Mesodermal cell (in vitro differentiated cells): ENCODE measurements at regions not wholly inside any gene's neighbourhood (a gene's known extent, or its start where the extent isn't known, plus 50 kb on each side); places are given as distances from the start of the nearest gene placed in this dataset.

Source experiments
- H3K27ac ChIP-seq: 2 replicates; pipeline ENCODE4 v1.7.0; 2013; ENCODE audit warnings: mild to moderate bottlenecking, low read depth, low read length, moderate library complexity; ENCODE audit not compliant: severe bottlenecking
- H3K36me3 ChIP-seq: 2 replicates; pipeline ENCODE4 v1.7.1; 2013; ENCODE audit warnings: mild to moderate bottlenecking, low read length, moderate library complexity; ENCODE audit not compliant: control insufficient read depth, insufficient read depth
- H3K4me1 ChIP-seq: one replicate; pipeline ENCODE4 v1.7.1; 2013; ENCODE audit warnings: mild to moderate bottlenecking, low read length; ENCODE audit not compliant: insufficient read depth, control insufficient read depth, poor library complexity, severe bottlenecking
- H3K4me3 ChIP-seq: 2 replicates; pipeline ENCODE4 v1.7.0; 2013; ENCODE audit warnings: low read length, control low read depth, mild to moderate bottlenecking; ENCODE audit not compliant: insufficient read depth, poor library complexity, severe bottlenecking; ENCODE audit errors: extremely low read depth
- H3K9me3 ChIP-seq: 2 replicates; pipeline ENCODE4 v1.7.1; 2013; ENCODE audit warnings: mild to moderate bottlenecking, low read length, moderate library complexity; ENCODE audit not compliant: control insufficient read depth
- WGBS, 2 experiments: methylation state at CpG; one replicate each; pipeline ENCODE4 v1.1.5; 2013; ENCODE audit warnings: missing lambda C conversion rate in 2 of 2; ENCODE audit not compliant: insufficient coverage in 2 of 2; 5-methylcytosine and 5-hydroxymethylcytosine counted together

- WGBS, 2 experiments, result 100% methylated on average over 1 of the region's 1 CpG
- Histone ChIP-seq H3K4me3 (no peak overlapping the region), H3K36me3 (peaks cover 19% of the 10 kb centered on the region), H3K4me1 (no peaks in the 10 kb centered on the region), H3K27ac (no peak overlapping the region), H3K9me3 (no peaks in the 10 kb centered on the region)
Measured at GRCh38 chr20:3354247-3354646, 53.2 kb downstream of the DNAAF9 start.

GRCh38 chr20:3353646-3354045, 53.8 kb downstream of the DNAAF9 start:
- no CpG with 5 or more reads among the region's 2 CpGs for WGBS, 2 experiments
- no peaks in the 10 kb centered on the region for H3K4me1 ChIP-seq
- H3K36me3 ChIP-seq, result peaks cover 18% of the 10 kb centered on the region
- H3K4me3 ChIP-seq, result no peak overlapping the region
- no peaks in the 10 kb centered on the region for H3K9me3 ChIP-seq
- H3K27ac ChIP-seq, result no peak overlapping the region

- Histone ChIP-seq H3K4me3 (no peak overlapping the region), H3K4me1 (no peaks in the 10 kb centered on the region), H3K36me3 (peaks cover 24% of the 10 kb centered on the region), H3K9me3 (no peaks in the 10 kb centered on the region), H3K27ac (no peak overlapping the region)
- WGBS, 2 experiments, result 93 to 95% methylated on average over 5 to 6 of the region's 6 CpGs
Measured at GRCh38 chr20:3352202-3352601, 55.3 kb downstream of the DNAAF9 start.

- no peaks in the 10 kb centered on the region for H3K9me3 ChIP-seq
- WGBS, 2 experiments, result no CpG with 5 or more reads among the region's 1 CpG
- H3K27ac ChIP-seq, result no peak overlapping the region
- no peaks in the 10 kb centered on the region for H3K4me1 ChIP-seq
- H3K36me3 ChIP-seq, result peaks cover 39% of the 10 kb centered on the region
- no peak overlapping the region for H3K4me3 ChIP-seq
Measured at GRCh38 chr20:3350422-3350821, 57.0 kb downstream of the DNAAF9 start.

DNA sequence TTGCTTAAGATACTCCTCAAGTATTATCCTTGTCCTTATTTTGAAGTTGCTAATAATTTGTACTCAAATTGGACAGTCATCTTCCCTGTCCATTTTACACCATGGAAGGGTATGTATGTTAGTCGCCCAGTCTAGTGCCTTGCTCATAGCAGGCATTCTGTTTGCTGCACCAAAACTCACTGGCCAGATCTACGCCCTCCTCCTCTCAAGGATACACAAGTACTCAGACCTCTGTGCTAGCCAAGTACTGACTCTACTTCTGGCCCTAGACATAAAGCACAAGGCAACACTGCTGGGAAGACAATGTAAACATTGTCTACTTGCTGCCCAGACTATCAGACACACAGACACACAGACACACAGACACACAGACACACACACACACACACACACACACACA, 57.7 kb downstream of the DNAAF9 start:
- WGBS, 2 experiments, result 100% methylated on average over 2 of the region's 2 CpGs; no CpG with 5 or more reads in 1 of the 2 experiments
- Histone ChIP-seq H3K4me1 (no peaks in the 10 kb centered on the region), H3K9me3 (no peaks in the 10 kb centered on the region), H3K27ac (no peak overlapping the region), H3K4me3 (no peak overlapping the region), H3K36me3 (peaks cover 44% of the 10 kb centered on the region)

DNA sequence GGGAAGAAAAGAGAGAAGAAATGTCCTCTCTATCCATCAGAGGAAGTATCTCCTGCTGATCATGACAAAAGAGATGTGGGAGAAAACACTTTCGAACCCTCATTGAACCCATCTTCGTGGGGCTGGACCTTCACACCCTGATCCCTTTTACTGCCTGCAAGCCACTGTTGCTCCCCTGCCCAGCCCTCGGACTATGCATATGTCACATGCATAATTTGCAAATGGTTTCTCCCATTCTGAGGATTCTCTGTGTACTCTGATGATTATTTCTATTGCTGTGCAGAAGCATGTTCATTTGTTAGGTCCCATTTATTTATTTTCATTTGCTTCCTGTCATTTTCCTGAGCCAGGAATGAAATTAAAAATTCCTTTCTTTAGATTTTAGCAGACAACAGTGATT, 64.7 kb downstream of the DNAAF9 start:
- H3K4me1 ChIP-seq, result no peaks in the 10 kb centered on the region
- H3K36me3 ChIP-seq, result peaks cover 58% of the 10 kb centered on the region
- H3K4me3 ChIP-seq, result no peak overlapping the region
- H3K9me3 ChIP-seq, result no peaks in the 10 kb centered on the region
- WGBS, 2 experiments, result 78 to 79% methylated on average over 3 of the region's 3 CpGs
- H3K27ac ChIP-seq, result no peak overlapping the region

GRCh38 chr20:3340443-3340842, 67.0 kb downstream of the DNAAF9 start:
- no peaks in the 10 kb centered on the region for H3K9me3 ChIP-seq
- no peaks in the 10 kb centered on the region for H3K4me1 ChIP-seq
- WGBS, 2 experiments, result 91 to 96% methylated on average over 6 to 9 of the region's 9 CpGs
- H3K4me3 ChIP-seq, result no peak overlapping the region
- peaks cover 54% of the 10 kb centered on the region for H3K36me3 ChIP-seq
- H3K27ac ChIP-seq, result no peak overlapping the region

DNA sequence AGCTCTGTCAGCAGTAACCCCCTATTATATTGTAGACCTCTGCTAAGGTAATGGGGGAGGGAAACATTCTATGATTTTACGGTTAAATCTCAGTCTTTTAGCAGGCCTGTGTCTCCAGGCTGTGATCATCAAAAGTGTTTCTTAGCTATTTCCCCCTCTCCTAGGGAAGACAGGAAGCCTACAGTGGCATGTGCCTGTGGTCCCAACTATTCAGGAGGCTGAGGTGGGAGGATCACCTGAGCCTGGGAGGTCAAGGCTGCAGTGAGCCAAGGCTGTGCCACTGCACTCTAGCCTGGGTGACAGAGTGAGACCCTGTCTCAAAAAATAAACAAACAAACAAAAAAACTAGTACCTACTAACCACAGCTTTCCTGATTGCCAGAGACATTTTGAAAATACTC, 67.9 kb downstream of the DNAAF9 start:
- H3K36me3 ChIP-seq, result peaks cover 54% of the 10 kb centered on the region
- H3K9me3 ChIP-seq, result no peaks in the 10 kb centered on the region
- no CpG with 5 or more reads among the region's 1 CpG for WGBS, 2 experiments
- no peaks in the 10 kb centered on the region for H3K4me1 ChIP-seq
- no peak overlapping the region for H3K4me3 ChIP-seq
- no peak overlapping the region for H3K27ac ChIP-seq

- H3K4me1 ChIP-seq, result no peaks in the 10 kb centered on the region
- H3K4me3 ChIP-seq, result no peak overlapping the region
- WGBS, 2 experiments, result 100% methylated on average over 1 of the region's 1 CpG; no CpG with 5 or more reads in 1 of the 2 experiments
- no peak overlapping the region for H3K27ac ChIP-seq
- peaks cover 59% of the 10 kb centered on the region for H3K36me3 ChIP-seq
- H3K9me3 ChIP-seq, result no peaks in the 10 kb centered on the region
Measured at GRCh38 chr20:3339076-3339475, 68.4 kb downstream of the DNAAF9 start.

- H3K36me3 ChIP-seq, result peaks cover 74% of the 10 kb centered on the region
- no peaks in the 10 kb centered on the region for H3K9me3 ChIP-seq
- WGBS, 2 experiments, result 95 to 96% methylated on average over 7 to 8 of the region's 8 CpGs
- no peak overlapping the region for H3K27ac ChIP-seq
- no peak overlapping the region for H3K4me3 ChIP-seq
- H3K4me1 ChIP-seq, result no peaks in the 10 kb centered on the region
Measured at GRCh38 chr20:3334156-3334943, 73.1 kb downstream of the DNAAF9 start.

DNA sequence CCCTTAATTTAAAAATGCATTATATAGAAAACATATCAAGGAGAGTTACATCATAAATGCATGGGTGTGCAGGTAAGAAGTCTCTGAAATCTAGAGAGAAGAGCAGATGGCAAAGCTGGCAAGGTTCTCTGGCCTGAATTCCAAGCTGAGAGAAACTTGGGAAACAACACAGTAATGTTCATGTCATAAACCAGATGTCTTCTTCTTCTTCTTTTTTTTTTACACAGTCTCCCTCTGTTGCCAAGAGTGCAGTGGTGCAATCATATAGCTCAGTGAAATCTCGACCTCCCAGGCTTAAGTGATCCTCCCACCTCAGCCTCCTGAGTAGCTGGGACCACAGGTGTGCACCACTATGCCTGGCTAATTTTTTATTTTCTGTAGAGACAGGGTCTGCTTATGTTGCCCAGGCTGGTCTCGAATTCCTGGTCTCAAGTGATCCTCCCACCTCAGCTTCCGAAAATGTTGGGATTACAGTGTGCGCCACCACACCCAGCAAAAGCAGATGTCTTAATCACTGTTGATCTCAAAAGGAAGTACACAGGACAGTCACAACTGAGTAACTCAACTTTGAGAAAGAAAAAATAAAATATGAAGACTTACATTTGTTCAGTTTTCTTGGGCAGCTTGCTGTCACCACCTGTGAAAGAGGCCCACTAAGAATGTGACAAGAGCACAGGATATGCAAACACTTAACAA, 77.3 kb downstream of the DNAAF9 start:
- no peaks in the 10 kb centered on the region for H3K4me1 ChIP-seq
- WGBS, 2 experiments, result 83 to 100% methylated on average over 2 to 4 of the region's 4 CpGs
- peaks cover 53% of the 10 kb centered on the region for H3K36me3 ChIP-seq

More for the DNA sequence above, 77.3 kb downstream of the DNAAF9 start:
- Histone ChIP-seq H3K4me3 (no peak overlapping the region), H3K9me3 (no peaks in the 10 kb centered on the region), H3K27ac (no peak overlapping the region)
